Stimulated activated CD4-positive, alpha-beta T cell treated with anti-CD3 and anti-CD28 coated beads, Interleukin-4, amount 100 ng/mL, for 48 hours (primary cell): ENCODE measurements at regions not wholly inside any gene's neighbourhood (a gene's known extent, or its start where the extent isn't known, plus 50 kb on each side); places are given as distances from the start of the nearest gene placed in this dataset.
"Not testable (repeated sequence)": the region's sequence is repeated elsewhere in the genome, so short reads cannot be mapped to it uniquely, and the experiment has no call there.

Experiments
- DNase-seq, 2 donors: peaks; one replicate each; pipeline ENCODE4 v3.0.0-alpha.2; 2020; ENCODE audit warnings: low read depth in 2 of 2

- DNase-seq, result no peak
Observed at GRCh38 chr7:41428381-41428780, 274.5 kb downstream of the INHBA start.

- no peak for DNase-seq
Observed at GRCh38 chr7:41425926-41426325, 277.0 kb downstream of the INHBA start.

GRCh38 chr7:41421056-41421455 is 281.8 kb downstream of the INHBA start:
- DNase-seq, result no peak

- no peak for DNase-seq
Observed at GRCh38 chr7:41420421-41420820, 282.5 kb downstream of the INHBA start.

- no peak for DNase-seq
Observed at GRCh38 chr7:41418337-41418736, 284.6 kb downstream of the INHBA start.

GRCh38 chr7:41416208-41416595 is 286.7 kb downstream of the INHBA start:
- no peak for DNase-seq

GRCh38 chr7:41415471-41416207 is 287.3 kb downstream of the INHBA start:
- no peak for DNase-seq

- DNase-seq, result no peak
Observed at GRCh38 chr7:41415051-41415450, 287.8 kb downstream of the INHBA start.

GRCh38 chr7:41404375-41405074 is 298.4 kb downstream of the INHBA start:
- no peak for DNase-seq

- no peak for DNase-seq
Observed at GRCh38 chr7:41403291-41403690, 299.6 kb downstream of the INHBA start.

GRCh38 chr7:41401833-41402232 is 301.1 kb downstream of the INHBA start:
- DNase-seq, result no peak

- no peak for DNase-seq
Observed at GRCh38 chr7:41399171-41399570, 303.7 kb downstream of the INHBA start.

- DNase-seq, result no peak
Observed at GRCh38 chr7:41391818-41392217, 311.1 kb downstream of the INHBA start.

- DNase-seq, result not testable (repeated sequence)
Observed at GRCh38 chr7:41388933-41389332, 314.0 kb downstream of the INHBA start.

GRCh38 chr7:41385996-41386395 is 316.9 kb downstream of the INHBA start:
- DNase-seq, result no peak

GRCh38 chr7:41384418-41384817 is 318.5 kb downstream of the INHBA start:
- no peak for DNase-seq

GRCh38 chr7:41383596-41383995 is 319.3 kb downstream of the INHBA start:
- no peak for DNase-seq

- no peak for DNase-seq
Observed at GRCh38 chr7:41378156-41378555, 324.7 kb downstream of the INHBA start.

GRCh38 chr7:41375582-41375981 is 327.3 kb downstream of the INHBA start:
- DNase-seq, result no peak

GRCh38 chr7:41374150-41374848 is 328.6 kb downstream of the INHBA start:
- DNase-seq, result no peak

GRCh38 chr7:41367967-41368882 is 334.7 kb downstream of the INHBA start:
- no peak for DNase-seq

GRCh38 chr7:41351091-41351490 is 351.8 kb downstream of the INHBA start:
- DNase-seq, result no peak
